ENCODE measurements at regions not wholly inside any gene's neighbourhood (a gene's known extent, or its start where the extent isn't known, plus 50 kb on each side); places are given as distances from the start of the nearest gene placed in this dataset.

DNA sequence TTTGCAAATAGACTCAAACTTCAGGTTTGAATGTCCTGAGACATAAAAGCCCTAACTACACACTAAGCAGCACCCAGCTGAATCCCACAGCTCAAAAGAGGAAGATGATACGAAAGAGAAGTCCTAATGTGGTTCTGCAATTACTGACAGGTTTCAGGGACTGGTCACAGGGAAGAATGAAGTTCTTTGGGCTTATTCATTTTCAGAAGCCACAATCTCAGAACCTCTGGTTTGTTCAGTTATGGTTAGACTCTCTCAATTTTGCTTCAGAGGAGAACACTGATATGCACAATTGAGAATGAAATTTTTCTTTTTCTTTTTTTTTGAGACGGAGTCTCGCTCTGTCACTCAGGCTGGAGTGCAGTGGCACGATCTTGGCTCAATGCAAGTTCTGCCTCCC lies 94.6 kb upstream of the FAM180A start:
- H3K4ac ChIP-seq (replicated peaks; ENCODE audit: insufficient read length, low read depth, low read length) = no peak overlapping the region
- H2BK20ac ChIP-seq (ENCODE audit: low read length) = no peak overlapping the region

More for the DNA sequence above, 94.6 kb upstream of the FAM180A start:
- no peak overlapping the region for H3K27ac ChIP-seq (ENCODE audit: low read depth, low read length)
- no peak overlapping the region for H3K9ac ChIP-seq (replicated peaks in 1 of 4; ENCODE audit: extremely low read depth in 1 of 4, low read depth in 3 of 4, low read length in 3 of 4)
- TF ChIP-seq TBP (IDR thresholded peaks at IDR 0.05; ENCODE audit: low read depth, low read length) = no peak
- TF ChIP-seq, protein P1, sequence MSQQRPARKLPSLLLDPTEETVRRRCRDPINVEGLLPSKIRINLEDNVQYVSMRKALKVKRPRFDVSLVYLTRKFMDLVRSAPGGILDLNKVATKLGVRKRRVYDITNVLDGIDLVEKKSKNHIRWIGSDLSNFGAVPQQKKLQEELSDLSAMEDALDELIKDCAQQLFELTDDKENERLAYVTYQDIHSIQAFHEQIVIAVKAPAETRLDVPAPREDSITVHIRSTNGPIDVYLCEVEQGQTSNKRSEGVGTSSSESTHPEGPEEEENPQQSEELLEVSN (IDR thresholded peaks at IDR 0.05) = no peak
- no peak for TF ChIP-seq HDAC6 (IDR thresholded peaks at IDR 0.05; ENCODE audit: low read depth, low read length)
- TF ChIP-seq SRF (IDR thresholded peaks at IDR 0.05; ENCODE audit: low read depth, low read length) = no peak
- H3K23ac ChIP-seq (ENCODE audit: insufficient read length) = no peak overlapping the region
- no peak overlapping the region for H4K8ac ChIP-seq (ENCODE audit: extremely low read depth, insufficient read depth, low read length)
- H3K36me3 ChIP-seq (ENCODE audit: control insufficient read depth in 2 of 4, insufficient read depth in 4 of 4, low read length in 3 of 4) = no peaks in the 10 kb centered on the region
- no peak for FAIRE-seq
- H4K20me1 ChIP-seq (replicated peaks in 1 of 2; ENCODE audit: control insufficient read depth in 1 of 2, insufficient read depth in 2 of 2, low read length in 2 of 2) = no peaks in the 10 kb centered on the region
- no peak overlapping the region for H3K14ac ChIP-seq (ENCODE audit: insufficient read length)
- H2AFZ ChIP-seq (ENCODE audit: low read length) = no peak overlapping the region
- CTCF ChIA-PET (ENCODE audit: partially characterized antibody) = interaction anchor here (1.1 kb wide), 1 partner anchor 106 kb away, joined by 3 read pairs; no protein-coding TSS in a partner anchor
- 95% methylated on average over 4 of the region's 4 CpGs; no CpG with 5 or more reads in 1 of the 2 experiments for WGBS, 2 experiments (ENCODE audit: extremely low coverage in 1 of 2, insufficient coverage in 1 of 2, insufficient read length in 1 of 2, insufficient replicate concordance in 2 of 2, low coverage in 1 of 2, low lambda C conversion rate in 2 of 2, missing lambda C conversion rate in 1 of 2)
- no peak overlapping the region for H3K4me2 ChIP-seq (ENCODE audit: insufficient read depth in 1 of 2, low read depth in 2 of 2, low read length in 2 of 2)
- no peaks in the 10 kb centered on the region for H3K27me3 ChIP-seq (replicated peaks in 1 of 4; ENCODE audit: control insufficient read depth in 3 of 4, extremely low read depth in 1 of 4, insufficient read depth in 3 of 4, low read length in 3 of 4)
- H3K18ac ChIP-seq (ENCODE audit: extremely low read depth, low read length) = no peak overlapping the region
- no peak overlapping the region for H2BK5ac ChIP-seq (ENCODE audit: low read depth, low read length)
- DNase-seq (ENCODE audit: low read depth in 1 of 2, low spot score in 2 of 2) = no peak
- H3K9me3 ChIP-seq (ENCODE audit: insufficient read depth in 2 of 2, low read depth in 1 of 2, low read length in 1 of 2) = no peaks in the 10 kb centered on the region
- H2AK5ac ChIP-seq (ENCODE audit: low read depth, low read length) = no peak overlapping the region
- H3K4me1 ChIP-seq (replicated peaks in 1 of 4; ENCODE audit: control insufficient read depth in 3 of 4, insufficient read depth in 4 of 4, low read length in 3 of 4) = no peaks in the 10 kb centered on the region
- no peak overlapping the region for H4K91ac ChIP-seq (replicated peaks; ENCODE audit: insufficient read length, low read length)
- H3K23me2 ChIP-seq (ENCODE audit: low read depth, low read length) = no peaks in the 10 kb centered on the region; the same call in 1 of the 2 replicates
- no peak overlapping the region for H2BK12ac ChIP-seq (ENCODE audit: low read depth, low read length)
- no peak overlapping the region for H3K4me3 ChIP-seq (ENCODE audit: extremely low read depth in 1 of 4, insufficient read depth in 2 of 4, low read depth in 3 of 4, low read length in 4 of 4)
- H3K79me1 ChIP-seq (ENCODE audit: low read depth, low read length) = no peaks in the 10 kb centered on the region
- H2BK15ac ChIP-seq (ENCODE audit: low read length) = no peak overlapping the region
- H2BK120ac ChIP-seq (replicated peaks; ENCODE audit: low read depth, low read length) = no peak overlapping the region
- H3K56ac ChIP-seq (replicated peaks; ENCODE audit: insufficient read length, low read depth, low read length) = no peak overlapping the region
- no peak overlapping the region for H4K5ac ChIP-seq (ENCODE audit: insufficient read length, low read depth, low read length)
- POLR2A ChIA-PET (ENCODE audit: partially characterized antibody) = no interaction called here
- H3K79me2 ChIP-seq (ENCODE audit: control insufficient read depth in 1 of 2, insufficient read depth in 2 of 2, low read length in 2 of 2) = no peaks in the 10 kb centered on the region

Measured in H1 (cell line).